K562 (cell line): ENCODE measurements at regions not wholly inside any gene's neighbourhood (a gene's known extent, or its start where the extent isn't known, plus 50 kb on each side); places are given as distances from the start of the nearest gene placed in this dataset.

Experiments
- ATAC-seq: fragments of 200-7000 bp; cut with Tn5 transposase; 3 replicates; pipeline ENCODE4 v1.9.1; 2020; ENCODE audit warnings: moderate library complexity
- BruUV-seq: library from RNA; stranded (reverse); fragments of 400-500 nt; replicated peaks from 2 replicates; lab custom pipeline; 2021; lab: Mats Ljungman, UMichigan
- CTCF ChIA-PET: fragments of 300-600 bp; formaldehyde crosslinking; extraction: SDS; loops from one replicate; lab custom pipeline; 2021; ENCODE audit warnings: low intra/inter-chr PET ratio; lab: Yijun Ruan, JAX
- POLR2A ChIA-PET: fragments of 300-600, 350-650 bp; sonication (Branson Sonifier 250); formaldehyde crosslinking; extraction: SDS; loops from one replicate; lab custom pipeline; 2021; ENCODE audit warnings: antibody characterized with exemption, inconsistent platforms; lab: Yijun Ruan, JAX
- DNase-seq, 4 experiments: peaks; one replicate each; pipeline versions ENCODE4 v3.0.0 to v3.0.0-alpha.2; 2011 to 2018; ENCODE audit warnings: low spot score in 3 of 4, mixed read lengths in 3 of 4; ENCODE audit errors: extremely low read depth in 1 of 4
- FAIRE-seq: peaks from 2 replicates; lab custom pipeline; 2011; peaks lifted over from hg19 to GRCh38; lab: Jason Lieb, UNC
- H2AFZ ChIP-seq: 2 replicates; pipeline ENCODE4 v1.6.0; 2011; ENCODE audit warnings: low read depth, low read length, control low read depth, inconsistent platforms
- H3K27ac ChIP-seq: fragments of 200-600 bp; 3 replicates; pipeline ENCODE4 v1.8.0; 2011; ENCODE audit warnings: low read depth, mild to moderate bottlenecking, control low read depth, inconsistent platforms, low read length, moderate library complexity, mixed read lengths; ENCODE audit errors: extremely low read depth
- H3K27me3 ChIP-seq, 2 experiments: fragments of 300-600 bp in 1 of 2; 2 replicates in 1 of 2; 3 replicates in 1 of 2; pipeline versions ENCODE4 v1.6.0 to v1.8.0; 2011; ENCODE audit warnings: inconsistent platforms in 2 of 2, low read length in 2 of 2, mild to moderate bottlenecking in 1 of 2, mixed read lengths in 1 of 2, moderate library complexity in 1 of 2; ENCODE audit not compliant: control insufficient read depth in 2 of 2, insufficient read depth in 2 of 2
- H3K36me3 ChIP-seq: fragments of 300-600 bp; 3 replicates; pipeline ENCODE4 v1.8.0; 2011; ENCODE audit warnings: mild to moderate bottlenecking, low read length, inconsistent platforms; ENCODE audit not compliant: control insufficient read depth, insufficient read depth
- H3K4me1 ChIP-seq, 2 experiments: fragments of 200-600 bp in 1 of 2; replicated peaks in 1 of 2; 2 replicates in 1 of 2; 3 replicates in 1 of 2; pipeline versions ENCODE4 v1.5.1 to v1.8.0; 2011; ENCODE audit warnings: inconsistent platforms in 2 of 2, low read length in 2 of 2, mild to moderate bottlenecking in 1 of 2, mixed read lengths in 1 of 2, moderate library complexity in 1 of 2; ENCODE audit not compliant: control insufficient read depth in 2 of 2, insufficient read depth in 2 of 2
- H3K4me2 ChIP-seq: 2 replicates; pipeline ENCODE4 v1.6.1; 2011; ENCODE audit warnings: low read length, control low read depth, inconsistent platforms, mixed read lengths; ENCODE audit not compliant: insufficient read depth
- H3K4me3 ChIP-seq: fragments of 200-600 bp; sonication (generic), shearing (Covaris generic); 2 replicates; pipeline ENCODE4 v1.5.1; 2016; ENCODE audit warnings: control low read depth, inconsistent platforms
- H3K79me2 ChIP-seq: fragments of 200-600 bp; 3 replicates; pipeline ENCODE4 v1.8.0; 2011; ENCODE audit warnings: low read length, inconsistent platforms; ENCODE audit not compliant: control insufficient read depth, insufficient read depth
- H3K9ac ChIP-seq, 2 experiments: 2 replicates each; pipeline versions ENCODE4 v1.6.0 to v1.6.1; 2011; ENCODE audit warnings: low read depth in 2 of 2, low read length in 2 of 2, control low read depth in 1 of 2, inconsistent platforms in 1 of 2, mild to moderate bottlenecking in 1 of 2, mixed read lengths in 1 of 2; ENCODE audit not compliant: insufficient read depth in 1 of 2
- H3K9me1 ChIP-seq: one replicate; pipeline ENCODE4 v1.6.0; 2011; ENCODE audit warnings: inconsistent platforms, mild to moderate bottlenecking, low read length, moderate library complexity; ENCODE audit not compliant: control insufficient read depth, insufficient read depth
- H3K9me3 ChIP-seq: replicated peaks from 2 replicates; pipeline ENCODE4 v1.5.1; 2011; ENCODE audit warnings: low read depth, low read length, inconsistent platforms; ENCODE audit not compliant: control insufficient read depth, insufficient read depth
- H4K20me1 ChIP-seq: replicated peaks from 2 replicates; pipeline ENCODE4 v1.6.1; 2011; ENCODE audit warnings: low read length, inconsistent platforms, mixed read lengths; ENCODE audit not compliant: control insufficient read depth, insufficient read depth
- DEAF1 ChIP-seq: fragments of 450-650 bp; formaldehyde crosslinking; IDR thresholded peaks from 2 replicates; pipeline ENCODE4 v1.4.0; 2020; ENCODE audit warnings: mild to moderate bottlenecking, moderate library complexity
- E2F3 ChIP-seq: fragments of 250-450 bp; sonication (Bioruptor Pico); IDR thresholded peaks from 2 replicates; pipeline ENCODE4 v1.4.0; 2020; ENCODE audit warnings: mild to moderate bottlenecking
- ELF2 ChIP-seq: fragments of 250-450 bp; sonication (Bioruptor Pico); IDR thresholded peaks from 2 replicates; pipeline ENCODE4 v1.5.0; 2021; ENCODE audit warnings: mild to moderate bottlenecking
- MAFF ChIP-seq: IDR thresholded peaks from 2 replicates; pipeline ENCODE4 v1.6.1; 2012; ENCODE audit warnings: low read length, improper control_type of control experiment
- MAFK ChIP-seq: IDR thresholded peaks from 2 replicates; pipeline ENCODE4 v1.6.1; 2011; ENCODE audit warnings: low read length, improper control_type of control experiment
- PCBP2 ChIP-seq: fragments of 200-400 bp; formaldehyde crosslinking; IDR thresholded peaks from 2 replicates; pipeline ENCODE4 v1.6.1; 2018; ENCODE audit warnings: low read length, low read depth, mild to moderate bottlenecking, moderate library complexity; ENCODE audit not compliant: poor library complexity, severe bottlenecking
- SMAD3 ChIP-seq: fragments of 450-650 bp; formaldehyde crosslinking; conservative IDR thresholded peaks from 2 replicates; pipeline ENCODE4 v1.4.0; 2020; ENCODE audit warnings: mild to moderate bottlenecking
- ZNF316 ChIP-seq: fragments of 450-650 bp; IDR thresholded peaks from 2 replicates; pipeline ENCODE4 v1.6.1; 2016
- WGBS: fragments of 100-300 bp; shearing (Covaris generic); methylation state at CpG from one replicate; pipeline ENCODE4 v1.1.6; 2016; ENCODE audit warnings: low coverage, mixed read lengths; ENCODE audit not compliant: insufficient coverage; ENCODE audit errors: missing lambda C conversion rate; 5-methylcytosine and 5-hydroxymethylcytosine counted together
- in situ Hi-C: fragments of 300-500 bp; cut with MboI; formaldehyde crosslinking; loops from 4 replicates; pipeline ENCODE4 v1.15.0; 2018; ENCODE audit warnings: inconsistent platforms, mixed read lengths
- intact Hi-C: fragments of 100-400 bp; cut with micrococcal nuclease; formaldehyde crosslinking; loops from 2 replicates; pipeline ENCODE4 v1.14.2; 2022

- intact Hi-C loops = no loop called here
- H3K36me3 ChIP-seq = no peaks in the 10 kb centered on the region
- H3K79me2 ChIP-seq = no peaks in the 10 kb centered on the region
- TF ChIP-seq ZNF316 (peak; percentile 52; the same call in 1 of the 2 replicates), SMAD3 (CRISPR knock-in tag) (no peak), ELF2 (CRISPR knock-in tag) (no peak), PCBP2 (no peak), MAFK (peak; percentile 11; the same call in 1 of the 2 replicates), MAFF (peak; percentile 15; the same call in 1 of the 2 replicates), DEAF1 (CRISPR knock-in tag) (no peak), E2F3 (no peak)
- H4K20me1 ChIP-seq = no peaks in the 10 kb centered on the region
- no peaks in the 10 kb centered on the region for H3K4me1 ChIP-seq
- BruUV-seq = no TSS peak
- H3K27ac ChIP-seq = no peak overlapping the region
- no peaks in the 10 kb centered on the region for H3K9me1 ChIP-seq
- in situ Hi-C loops = no loop called here
- H2AFZ ChIP-seq = no peak overlapping the region
- H3K9me3 ChIP-seq = no peaks in the 10 kb centered on the region
- no peak for FAIRE-seq
- CTCF ChIA-PET = no interaction called here
- 0% methylated on average over 1 of the region's 1 CpG for WGBS
- no peak for ATAC-seq
- H3K9ac ChIP-seq = no peak overlapping the region
- POLR2A ChIA-PET = no interaction called here
- H3K27me3 ChIP-seq = no peaks in the 10 kb centered on the region
- no peak overlapping the region for H3K4me3 ChIP-seq
- no peak overlapping the region for H3K4me2 ChIP-seq
- DNase-seq = no peak
Measured at GRCh38 chr2:123636232-123636631, 388.9 kb upstream of the CNTNAP5 start.
